Dedifferentiated amniotic fluid mesenchymal stem cell (primary cell): ENCODE measurements at regions not wholly inside any gene's neighbourhood (a gene's known extent, or its start where the extent isn't known, plus 50 kb on each side); places are given as distances from the start of the nearest gene placed in this dataset.

ENCODE experiments used
- DNase-seq: peaks from one replicate; pipeline ENCODE4 v3.0.0-alpha.2; 2016; ENCODE audit errors: extremely low spot score

DNA sequence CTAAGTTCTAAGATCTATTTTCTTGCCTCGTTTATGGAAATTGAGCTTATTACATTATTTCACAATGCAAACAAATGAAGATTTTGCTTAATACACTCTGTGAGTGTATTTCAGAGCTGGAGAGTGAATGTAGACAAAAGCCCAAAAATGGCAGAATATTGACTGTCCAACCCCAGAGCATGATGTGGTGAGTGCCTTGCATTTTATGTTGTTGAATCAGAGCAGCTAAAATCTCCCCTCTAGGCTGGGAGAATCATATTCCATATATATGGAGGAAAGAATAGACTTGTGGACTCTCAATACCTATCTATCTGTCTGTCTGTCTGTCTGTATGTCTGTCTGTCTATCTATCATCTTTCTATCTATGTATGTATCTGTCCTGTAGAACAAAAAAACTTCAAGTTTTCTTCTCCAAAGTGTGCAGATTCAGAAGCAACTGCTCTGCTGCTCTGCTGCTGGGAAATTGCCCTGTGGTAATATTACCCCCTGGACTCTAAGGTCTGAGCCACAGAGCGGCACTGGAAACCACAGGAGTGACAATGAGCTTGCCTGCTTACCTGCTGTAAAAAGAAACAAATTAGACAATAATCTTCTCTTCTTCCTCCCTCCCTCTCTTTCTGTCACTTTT, 209.4 kb upstream of the PRICKLE1 start:
- DNase-seq: peak; percentile 53

- DNase-seq: no peak
Measured at GRCh38 chr12:42794806-42795205, 205.3 kb upstream of the PRICKLE1 start.

DNA sequence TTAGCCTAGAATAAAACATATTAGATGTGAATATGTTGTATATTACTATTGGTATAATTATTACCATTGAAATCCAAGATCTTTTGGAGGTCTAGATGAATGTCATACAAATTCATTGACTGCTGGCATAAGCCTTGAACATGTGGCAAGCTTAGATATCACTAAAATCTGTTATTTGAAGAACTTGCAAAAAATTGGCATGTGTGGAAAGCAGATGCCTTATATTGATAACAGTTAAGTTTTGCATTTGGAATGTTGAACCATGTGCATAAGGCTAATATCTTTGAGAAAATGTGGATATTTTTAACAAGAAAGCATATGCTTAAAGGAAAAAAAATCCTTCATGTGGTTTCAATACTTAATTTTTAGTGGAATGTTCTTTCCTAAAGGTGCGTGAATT, 203.6 kb upstream of the PRICKLE1 start:
- DNase-seq: no peak

GRCh38 chr12:42792265-42792664, 202.7 kb upstream of the PRICKLE1 start:
- DNase-seq: no peak

DNA sequence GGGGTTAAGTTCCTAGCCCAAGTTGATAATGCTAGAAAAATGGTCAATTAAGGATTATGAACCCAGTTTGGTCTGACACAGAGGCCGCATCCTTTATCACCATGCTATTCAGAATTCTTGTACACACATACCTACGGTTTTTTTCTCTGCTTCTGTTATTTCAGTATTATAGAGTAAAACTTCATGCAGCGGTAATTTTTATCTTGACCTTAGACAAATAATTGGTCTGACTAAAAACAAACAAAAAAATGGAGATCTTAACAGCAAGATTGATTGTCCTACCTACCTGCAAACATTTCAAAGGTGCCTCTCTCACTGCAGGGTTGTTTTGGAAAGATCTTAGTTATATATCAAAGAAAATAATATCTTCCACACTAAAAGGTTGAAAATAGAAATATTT, 201.9 kb upstream of the PRICKLE1 start:
- DNase-seq: no peak

GRCh38 chr12:42790761-42791151, 201.2 kb upstream of the PRICKLE1 start:
- DNase-seq: no peak

GRCh38 chr12:42789808-42790760, 200.5 kb upstream of the PRICKLE1 start:
- DNase-seq: no peak

GRCh38 chr12:42786400-42787148, 197.0 kb upstream of the PRICKLE1 start:
- no peak for DNase-seq

- no peak for DNase-seq
Measured at GRCh38 chr12:42785944-42786343, 196.4 kb upstream of the PRICKLE1 start.

DNA sequence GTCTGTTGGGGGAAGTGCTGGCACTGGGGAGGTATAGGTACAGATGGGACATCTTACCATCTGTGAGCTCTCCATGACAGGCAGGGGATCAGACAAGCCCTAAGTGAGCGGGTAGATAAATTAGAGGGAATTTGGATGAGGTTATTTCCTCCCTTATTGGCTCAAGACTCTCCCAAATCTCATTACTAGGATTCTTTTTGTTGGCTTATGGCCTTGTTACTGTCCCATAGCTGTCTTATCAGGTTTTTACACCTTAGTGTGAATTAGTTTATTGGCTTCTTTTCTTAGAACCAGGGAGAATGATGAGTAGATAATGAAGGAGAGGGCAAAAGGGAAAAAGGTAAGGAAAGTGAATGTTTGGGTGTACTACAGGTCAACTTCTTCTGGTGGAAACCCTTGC, 191.1 kb upstream of the PRICKLE1 start:
- DNase-seq: no peak

DNA sequence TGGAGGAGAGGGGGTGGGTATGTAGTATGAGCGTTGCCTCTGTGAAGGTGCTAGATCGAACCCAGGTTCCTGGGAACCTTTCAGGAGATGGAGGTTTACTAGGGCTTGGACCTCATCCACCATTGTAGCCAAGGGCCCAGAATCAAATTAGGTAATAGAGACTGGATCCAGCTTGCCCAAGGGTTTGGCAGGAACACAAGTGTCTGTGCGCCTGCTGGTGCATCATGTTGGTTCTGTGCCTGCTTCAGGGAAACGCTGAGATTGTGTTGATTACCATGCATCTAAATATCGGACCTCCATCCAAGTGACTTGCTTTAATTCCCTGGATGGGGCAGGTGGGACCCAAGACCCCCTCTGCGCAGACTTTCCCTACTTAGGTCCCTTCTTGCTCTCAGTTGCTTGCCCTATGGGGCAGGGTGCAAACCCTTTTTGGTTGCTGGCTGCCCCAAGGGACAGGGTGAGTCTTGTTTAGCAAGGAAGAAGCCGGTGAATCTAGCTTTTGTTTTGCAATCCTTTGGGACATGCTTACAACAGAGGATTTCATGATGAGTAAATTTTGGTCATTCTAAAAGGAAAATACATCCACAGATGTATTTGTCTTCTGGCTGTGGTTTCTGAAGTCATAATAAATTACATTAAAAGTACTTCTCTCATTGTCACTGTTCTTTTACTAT, 189.8 kb upstream of the PRICKLE1 start:
- no peak for DNase-seq

DNA sequence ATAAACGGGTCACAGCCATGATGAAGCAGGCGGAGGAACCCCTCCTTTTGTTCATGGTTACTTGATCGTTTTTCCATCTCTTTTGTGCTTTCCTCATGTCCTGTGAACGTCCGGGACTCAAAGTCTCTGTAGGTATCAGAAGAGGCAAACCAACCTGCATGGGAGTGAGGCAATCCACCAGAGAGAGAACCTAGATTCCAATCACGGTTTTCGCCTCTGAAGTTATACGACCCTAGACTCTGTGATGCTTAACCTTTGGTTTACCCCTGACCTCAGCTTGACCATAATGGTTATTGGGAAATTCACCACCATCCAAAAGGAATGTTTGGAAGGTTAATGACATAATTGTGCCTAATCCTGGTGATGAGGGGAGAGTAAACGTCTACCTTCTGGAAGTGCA, 186.8 kb upstream of the PRICKLE1 start:
- no peak for DNase-seq

DNA sequence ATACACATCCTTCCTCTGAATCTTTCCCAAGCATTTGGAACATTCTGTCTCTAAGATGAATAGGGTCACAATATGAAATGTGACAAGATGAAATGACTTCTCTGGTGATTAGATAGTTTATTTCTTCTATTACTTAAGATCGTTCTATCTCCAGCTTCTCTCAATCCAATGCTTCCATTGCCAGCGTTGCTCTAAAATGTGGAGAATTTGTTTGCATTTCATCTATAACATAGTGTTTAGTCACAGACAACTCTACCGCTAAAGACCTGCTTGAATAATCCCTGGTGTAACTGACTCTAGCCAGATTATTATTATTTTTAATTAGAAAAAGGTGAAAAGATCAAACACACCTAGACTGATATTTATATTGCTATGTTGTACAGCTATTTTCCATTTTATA, 184.7 kb upstream of the PRICKLE1 start:
- DNase-seq: no peak

DNA sequence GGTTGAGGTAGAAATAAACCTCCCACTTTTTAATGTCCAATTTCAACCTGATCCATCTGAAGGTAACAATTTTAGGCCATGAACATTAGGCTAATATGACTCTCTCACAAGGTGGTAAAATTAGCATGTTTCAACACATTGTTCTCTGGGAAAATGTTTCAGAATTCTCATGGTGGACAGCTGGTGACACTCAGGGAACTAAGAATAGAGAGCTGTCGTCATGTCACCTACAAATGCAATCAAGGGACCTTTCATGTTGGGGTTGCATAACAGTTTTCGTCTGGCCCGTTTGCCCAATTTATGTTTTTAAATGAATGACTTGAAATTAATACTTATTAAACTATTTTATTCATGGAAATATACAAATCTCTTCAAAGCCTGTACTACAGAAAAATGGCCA, 180.7 kb upstream of the PRICKLE1 start:
- no peak for DNase-seq

DNA sequence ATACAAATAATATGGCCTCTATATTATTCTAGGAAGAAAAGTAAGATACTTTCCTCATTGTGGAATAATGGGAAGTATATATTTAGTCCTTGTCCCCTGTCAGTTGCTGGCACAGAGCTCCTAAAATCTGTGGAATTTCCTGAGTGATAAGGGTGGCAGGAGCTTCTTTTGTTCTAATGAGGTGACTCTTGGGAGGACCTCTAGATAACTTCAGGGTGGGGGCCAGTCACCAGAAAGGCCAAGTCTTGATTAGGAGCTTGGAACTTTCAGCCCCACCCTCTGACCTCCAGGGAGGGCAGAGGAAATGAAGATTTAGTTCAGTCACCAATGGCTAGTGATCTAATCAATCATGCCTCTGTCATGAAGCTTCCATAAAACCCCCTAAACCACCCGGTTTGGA, 179.9 kb upstream of the PRICKLE1 start:
- DNase-seq: no peak

DNA sequence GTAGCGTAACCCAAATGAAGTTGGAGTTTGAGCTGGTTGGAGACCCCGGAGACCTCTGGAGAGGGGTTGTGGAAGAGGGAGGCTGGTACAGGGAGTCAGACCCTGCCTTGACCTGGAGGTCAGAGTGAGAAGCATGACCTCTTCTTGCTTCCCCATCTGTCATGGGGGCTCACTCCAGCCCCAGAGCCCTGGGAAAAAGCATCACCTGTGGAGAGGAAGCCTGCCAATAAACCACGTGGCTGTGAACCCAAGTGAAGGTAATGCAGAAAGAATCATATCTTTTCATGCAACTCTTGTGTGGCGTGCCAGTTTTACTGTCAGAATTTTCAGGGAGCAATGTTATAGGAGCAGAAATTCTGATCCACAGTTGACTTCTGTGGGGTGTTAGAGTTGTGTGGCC, 178.5 kb upstream of the PRICKLE1 start:
- no peak for DNase-seq

GRCh38 chr12:42767326-42767954, 177.9 kb upstream of the PRICKLE1 start:
- DNase-seq: no peak

DNA sequence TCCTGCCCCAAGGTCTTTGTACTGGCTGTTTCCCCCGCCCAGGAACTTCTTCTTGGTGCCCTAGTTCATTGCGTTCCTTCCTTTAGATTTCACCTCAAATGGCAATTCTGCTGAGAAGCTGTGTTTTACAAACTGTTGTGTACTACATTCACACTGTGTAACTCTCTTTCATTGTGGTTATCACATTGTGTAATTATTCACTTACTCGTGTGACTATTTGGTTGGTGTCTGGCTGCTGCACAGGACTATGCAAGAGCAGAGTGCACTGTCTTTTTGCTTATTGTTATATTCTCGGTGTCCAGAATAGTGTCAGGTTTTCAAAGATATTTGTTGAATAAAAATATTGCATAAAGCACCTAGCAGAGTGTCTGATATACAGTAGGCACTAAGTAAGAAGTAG, 177.2 kb upstream of the PRICKLE1 start:
- DNase-seq: no peak

DNA sequence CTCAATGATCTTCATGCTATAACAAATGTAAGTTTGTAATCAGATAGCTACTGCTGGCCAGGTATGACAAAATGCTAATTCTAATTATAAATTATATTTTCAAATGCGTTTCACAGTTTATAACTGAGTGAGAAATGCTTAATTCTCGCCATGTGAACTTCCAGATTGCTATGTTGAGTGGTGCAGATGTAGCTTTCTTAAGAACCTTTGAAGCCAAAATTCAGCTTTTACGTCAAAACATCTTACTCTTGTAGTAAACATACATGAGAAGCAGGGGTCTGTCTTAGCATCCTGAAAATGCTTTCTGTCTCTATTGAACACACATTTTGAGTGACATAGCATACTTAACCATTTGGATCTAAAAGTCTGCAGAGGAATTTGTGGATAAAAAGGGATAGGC, 176.5 kb upstream of the PRICKLE1 start:
- DNase-seq: no peak

DNA sequence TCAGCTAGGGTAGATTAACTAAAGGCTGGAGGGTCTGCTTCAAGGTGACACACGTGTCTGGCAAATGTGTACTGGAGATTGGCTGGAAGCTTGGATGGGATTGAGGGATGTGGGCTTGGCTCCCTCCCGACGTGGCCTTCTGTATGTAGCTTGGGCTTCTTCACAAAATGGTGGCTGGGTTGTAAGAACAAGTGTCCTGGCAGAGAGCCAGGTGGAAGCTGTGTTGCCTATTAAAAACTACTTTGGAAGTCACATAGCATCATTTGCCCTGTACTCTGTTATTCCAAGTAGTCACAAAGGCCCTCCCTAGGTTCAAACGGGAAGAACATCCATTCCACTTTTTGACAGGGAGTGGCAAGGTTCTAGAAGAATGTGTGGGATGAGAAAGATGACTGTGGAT, 174.1 kb upstream of the PRICKLE1 start:
- no peak for DNase-seq

DNA sequence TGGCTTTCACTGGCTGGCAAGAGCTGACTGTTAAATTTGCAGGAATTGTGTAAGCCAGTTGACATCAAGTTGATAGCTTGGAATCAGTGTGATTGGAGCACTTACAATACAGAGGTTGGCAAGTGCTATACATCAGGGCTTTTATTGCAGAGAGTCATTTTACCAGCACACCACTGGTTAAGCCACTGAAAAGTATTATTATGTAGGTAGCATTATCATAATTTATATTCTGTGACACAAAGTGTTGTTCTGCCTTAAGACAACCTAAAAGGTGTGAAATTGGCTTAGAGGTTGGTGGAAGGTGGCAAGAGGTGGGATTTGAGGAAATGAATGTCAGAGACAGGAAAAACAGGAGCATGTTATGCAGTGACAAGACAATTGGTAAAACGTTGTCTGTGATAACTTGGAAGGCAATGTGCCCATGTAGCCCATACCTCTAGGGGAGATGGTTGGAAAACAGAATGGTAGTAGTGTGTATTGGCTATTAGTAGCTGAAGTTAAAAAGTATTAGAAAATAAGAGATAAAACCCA, 172.9 kb upstream of the PRICKLE1 start:
- no peak for DNase-seq
